ENCODE measurements at regions not wholly inside any gene's neighbourhood (a gene's known extent, or its start where the extent isn't known, plus 50 kb on each side); places are given as distances from the start of the nearest gene placed in this dataset. TPM values are rescaled to one million over a fixed set of nuclear protein-coding genes. Genes with fewer than 3 reads are reported as not detected.

Small RNA genes in the stretch of these regions (small RNA-seq; reads per million reads assigned to genes)
- not detected for gene RN7SKP42
- gene RNU6-989P: not detected

Measured in GM12878 (cell line).